ENCODE measurements at regions not wholly inside any gene's neighbourhood (a gene's known extent, or its start where the extent isn't known, plus 50 kb on each side); places are given as distances from the start of the nearest gene placed in this dataset.

DNA sequence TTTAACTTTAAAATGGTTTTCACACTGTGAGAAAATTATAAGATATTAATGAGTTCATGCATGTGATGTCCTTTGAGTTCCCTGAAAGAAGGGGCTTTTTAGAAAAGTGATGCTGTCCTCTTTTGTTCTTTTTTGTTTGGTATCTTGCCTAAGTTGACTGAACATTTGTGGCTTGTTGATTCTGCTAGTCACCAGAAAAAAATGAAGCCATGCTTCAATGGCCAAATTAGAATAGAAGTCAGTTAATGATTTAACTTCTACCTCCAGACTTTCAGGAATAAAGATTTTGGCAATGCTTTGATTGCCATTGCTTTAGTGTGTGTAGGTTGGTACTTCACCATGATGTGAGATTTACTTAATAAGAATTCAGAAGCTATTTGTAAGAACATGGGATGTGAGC lies 260.6 kb upstream of the NECTIN3 start:
- no peak for DNase-seq (ENCODE audit: low spot score)

DNA sequence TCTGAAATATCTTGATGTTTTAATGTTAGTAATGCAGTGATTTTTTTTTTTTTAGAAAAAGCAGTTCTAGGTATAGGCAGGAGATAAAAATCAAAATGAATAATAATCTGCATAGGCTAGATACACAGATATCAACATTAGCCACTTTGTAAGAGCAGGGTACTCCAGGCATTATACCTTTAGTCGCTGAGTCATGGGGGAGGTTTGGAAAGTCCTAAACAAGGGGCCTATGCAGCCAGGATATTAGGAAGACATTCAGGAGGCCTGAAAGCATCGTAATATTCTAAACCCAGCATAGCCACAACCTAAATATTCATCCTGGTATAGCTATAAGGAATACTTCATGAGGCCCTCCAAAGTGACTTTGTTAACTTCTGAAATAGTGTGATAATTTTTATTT lies 258.1 kb upstream of the NECTIN3 start:
- DNase-seq (ENCODE audit: low spot score), result no peak

DNA sequence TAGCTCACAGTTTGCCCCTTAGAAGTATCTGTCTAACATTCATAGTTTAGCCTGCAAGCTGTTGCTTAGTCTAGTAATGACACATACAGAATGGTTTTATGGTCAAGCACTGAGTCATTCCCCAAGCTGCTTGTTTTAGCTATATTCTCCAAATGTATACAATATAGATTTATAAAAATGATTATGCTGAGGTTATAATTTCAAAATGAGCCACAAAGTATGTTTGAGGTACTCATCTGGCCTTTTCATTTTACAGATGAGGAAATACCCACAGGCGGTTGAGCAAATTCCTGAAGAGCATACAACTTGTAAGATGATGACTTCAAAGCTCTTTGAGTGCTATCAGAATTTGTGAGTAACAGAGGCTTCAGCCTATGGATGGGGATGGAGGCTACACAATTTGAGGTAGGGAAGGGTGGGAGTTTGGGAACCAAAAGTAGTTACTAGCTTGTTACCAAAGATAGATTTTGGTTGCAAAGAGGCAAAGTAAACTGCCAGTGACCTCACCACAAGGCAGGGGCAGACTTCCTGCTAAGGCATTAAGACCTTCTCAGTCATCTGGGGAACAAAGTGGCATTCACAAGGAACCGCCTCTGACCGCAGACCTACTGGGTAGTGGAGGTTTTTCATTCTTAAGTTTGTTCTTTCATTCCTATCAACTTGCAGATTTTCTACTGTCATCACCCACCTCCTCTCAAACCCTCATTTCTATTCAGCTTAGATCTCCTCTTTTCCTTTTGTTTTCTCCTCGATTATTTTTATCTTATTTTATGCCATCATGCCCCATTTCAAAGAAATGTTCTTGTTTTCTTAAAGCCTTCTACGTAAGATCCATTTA lies 257.2 kb upstream of the NECTIN3 start:
- DNase-seq (ENCODE audit: low spot score), result no peak

DNA sequence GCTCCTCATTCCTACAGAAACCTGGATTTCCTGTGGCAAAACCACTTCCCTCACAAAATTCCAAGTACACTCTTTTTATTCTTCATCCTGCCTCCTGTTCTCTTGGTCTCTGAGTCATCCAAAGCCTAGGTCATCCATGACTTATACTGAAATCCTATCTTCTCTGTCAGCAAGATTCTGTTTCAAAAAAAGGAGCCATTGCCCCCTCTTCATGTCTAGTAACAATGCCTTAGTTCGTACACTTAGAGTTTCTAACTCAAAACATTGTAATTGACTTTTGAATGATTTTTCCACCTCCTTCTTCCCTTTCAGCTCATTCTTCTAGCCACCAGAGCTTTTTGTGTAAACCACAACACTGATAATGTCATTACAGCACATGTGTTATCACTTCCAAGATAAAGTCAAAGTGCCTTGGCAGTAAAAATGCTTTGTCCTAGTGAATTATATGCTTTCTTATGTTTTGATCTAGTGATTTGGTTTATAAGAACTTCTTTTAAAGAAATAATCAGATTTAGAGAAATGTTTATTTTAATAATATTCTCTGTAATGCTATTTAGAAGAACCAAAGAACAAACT lies 256.5 kb upstream of the NECTIN3 start:
- DNase-seq (ENCODE audit: low spot score), result no peak

DNA sequence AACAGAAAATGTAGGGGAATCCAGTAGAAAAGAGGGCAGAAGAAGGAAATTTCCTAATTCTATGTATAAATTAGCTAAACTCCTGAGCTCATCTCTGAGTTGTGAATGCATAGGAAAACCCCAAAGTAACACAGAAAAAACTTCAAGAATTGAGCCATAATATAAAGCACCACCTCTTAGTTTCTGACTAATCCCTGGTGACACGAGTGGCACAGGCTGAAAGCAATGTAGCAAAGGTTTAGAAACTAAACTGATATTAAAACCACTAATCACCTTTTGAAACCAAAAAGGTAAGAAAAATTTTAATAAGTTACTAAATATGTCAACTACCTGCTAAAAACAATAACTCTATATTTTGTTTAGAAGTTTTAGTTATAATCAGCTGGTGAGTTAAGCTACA lies 255.6 kb upstream of the NECTIN3 start:
- no peak for DNase-seq (ENCODE audit: low spot score)

DNA sequence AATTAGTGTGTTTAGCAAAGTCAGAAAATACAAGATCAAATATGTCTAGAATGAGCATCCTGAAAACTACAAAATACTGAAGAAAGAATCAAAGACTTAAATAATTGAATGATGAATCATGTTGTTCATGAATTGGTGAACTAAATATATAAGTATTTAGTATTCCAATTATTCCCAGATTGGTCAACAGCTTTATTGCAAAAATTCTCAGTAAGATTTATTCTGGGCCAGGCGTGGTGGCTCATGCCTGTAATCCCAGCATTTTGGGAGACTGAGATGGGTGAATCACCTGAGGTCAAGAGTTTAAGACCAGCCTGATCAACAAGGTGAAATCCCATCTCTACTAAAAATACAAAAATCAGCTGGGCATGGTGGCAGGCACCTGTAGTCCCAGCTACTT lies 250.0 kb upstream of the NECTIN3 start:
- DNase-seq (ENCODE audit: low spot score), result no peak

DNA sequence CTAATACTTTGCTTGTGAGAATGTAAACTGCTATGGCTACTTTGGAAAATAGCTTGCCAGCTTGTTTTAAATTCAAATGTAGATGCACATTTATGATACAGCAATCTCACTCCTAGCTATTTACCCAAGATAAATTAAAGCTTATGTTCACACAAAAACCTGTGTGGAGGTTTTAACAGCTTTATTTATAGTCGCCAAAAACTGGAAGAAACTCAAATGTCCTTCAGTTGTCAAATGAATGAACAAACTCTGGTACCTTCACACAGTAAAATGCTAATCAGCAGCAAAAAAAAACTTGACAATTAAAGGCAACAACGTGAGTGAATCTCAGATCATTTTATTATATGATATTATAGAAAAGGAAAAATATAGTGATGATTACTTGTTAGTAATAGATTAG lies 248.6 kb upstream of the NECTIN3 start:
- DNase-seq (ENCODE audit: low spot score), result no peak

DNA sequence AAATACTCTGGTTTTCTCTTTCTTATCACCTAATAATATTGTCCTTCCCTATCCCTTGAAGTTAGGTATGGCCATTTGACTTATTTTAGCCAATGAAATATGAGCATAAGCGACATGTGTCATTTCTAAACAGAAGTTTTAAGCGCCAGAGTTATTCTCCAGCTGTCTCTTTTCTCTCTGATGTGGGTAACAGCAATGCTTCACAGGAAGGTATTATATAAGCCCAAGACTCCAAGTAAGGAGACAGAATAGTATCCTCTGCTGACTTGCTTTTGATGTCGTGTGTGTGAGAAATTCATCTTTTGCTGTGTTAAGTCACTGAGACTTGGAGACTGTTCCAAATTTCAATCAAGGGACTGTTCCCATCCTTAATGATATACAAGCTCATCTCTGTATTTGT lies 224.6 kb upstream of the NECTIN3 start:
- no peak for DNase-seq (ENCODE audit: low spot score)

DNA sequence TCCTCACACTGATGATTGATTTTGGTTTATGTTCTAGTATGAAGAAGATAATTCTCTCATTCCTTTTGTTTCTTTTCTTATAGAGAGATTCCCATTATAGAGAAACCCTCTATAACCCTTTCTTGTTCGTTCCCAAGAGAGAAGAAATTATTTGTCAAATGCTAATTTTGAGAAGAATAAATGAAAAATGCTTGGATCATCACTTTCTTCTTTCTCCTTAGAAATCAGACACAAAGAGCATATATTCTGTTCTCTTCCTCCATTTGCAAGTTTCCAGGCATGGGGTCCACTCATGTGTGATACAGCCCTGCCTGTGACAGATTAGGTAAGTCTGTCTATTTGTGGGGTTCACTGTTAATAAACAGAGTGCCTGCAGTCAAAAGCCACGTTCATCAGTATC lies 222.6 kb upstream of the NECTIN3 start:
- no peak for DNase-seq (ENCODE audit: low spot score)

DNA sequence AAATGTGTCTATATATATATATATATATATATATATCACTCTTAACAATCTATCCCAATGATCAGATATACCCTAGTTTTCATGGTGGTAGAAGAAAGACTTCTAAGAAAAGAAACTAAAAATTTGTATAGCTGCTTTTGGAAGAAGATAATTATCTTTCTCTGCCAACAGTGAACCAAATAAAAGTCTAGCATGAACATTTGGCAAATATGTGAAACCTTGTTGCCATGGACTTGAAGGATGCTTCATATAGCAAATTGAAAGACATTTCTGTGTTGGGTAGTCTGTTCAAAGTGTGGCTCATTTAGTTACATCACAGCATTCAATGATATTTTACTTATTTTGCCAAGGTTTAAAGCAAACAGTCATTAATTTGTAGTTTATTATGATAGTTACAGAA lies 219.9 kb upstream of the NECTIN3 start:
- peak; percentile 4 for DNase-seq (ENCODE audit: low spot score)

DNA sequence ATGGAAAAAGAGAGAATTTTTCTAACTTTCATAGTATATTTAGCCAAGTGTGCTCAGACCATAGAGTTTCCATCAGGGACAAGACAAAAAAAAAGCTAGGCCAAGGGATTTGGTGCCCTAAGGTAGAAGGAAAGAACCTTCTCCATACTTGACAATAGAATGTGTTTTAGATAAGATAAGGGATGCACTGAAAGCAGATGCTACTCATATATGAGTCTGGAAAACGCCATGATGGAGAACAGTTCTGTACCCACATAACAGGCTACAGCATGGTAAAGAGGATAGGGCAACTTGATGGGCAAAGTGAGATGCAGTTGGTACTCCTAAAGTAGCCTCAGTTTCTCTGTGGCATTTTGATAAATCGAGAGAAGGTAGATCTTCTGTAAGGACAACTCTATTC lies 216.4 kb upstream of the NECTIN3 start:
- DNase-seq (ENCODE audit: low spot score), result no peak

DNA sequence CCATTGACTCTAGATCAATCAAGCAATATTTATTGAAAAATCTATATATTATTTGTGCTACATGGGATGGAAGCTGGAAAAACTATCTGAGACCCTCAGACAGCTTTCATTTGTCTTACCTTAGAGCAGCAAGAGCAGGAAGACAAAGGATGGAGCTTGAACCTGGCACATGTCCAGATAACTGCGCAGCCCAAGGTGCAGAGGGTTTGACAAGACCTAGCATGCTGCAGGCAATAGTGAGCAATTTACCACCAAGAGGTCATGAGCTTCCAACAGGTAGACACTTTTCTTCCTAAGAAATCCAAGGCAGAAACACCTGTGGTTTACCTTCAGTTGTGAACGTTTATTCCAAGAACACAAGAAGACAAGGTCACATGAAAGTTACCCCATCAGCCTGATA lies 214.7 kb upstream of the NECTIN3 start:
- no peak for DNase-seq (ENCODE audit: low spot score)

DNA sequence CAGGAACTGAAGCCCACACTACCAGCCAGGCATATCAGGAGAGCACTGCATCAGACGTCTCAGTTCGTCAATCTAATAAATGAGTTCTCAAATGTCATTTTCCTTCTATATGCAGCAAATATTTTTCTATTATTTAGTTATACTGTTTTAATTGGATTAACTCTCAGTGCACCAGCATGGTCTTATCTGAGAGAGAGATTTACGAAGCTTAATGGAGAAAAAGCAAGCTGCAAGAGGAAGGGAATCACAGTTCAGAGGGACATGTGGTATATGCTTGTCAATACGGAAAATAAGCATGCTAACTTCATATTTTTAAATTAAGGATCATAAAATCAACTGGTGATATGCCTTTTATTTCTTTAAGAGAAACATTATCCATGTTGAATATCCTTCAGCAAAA lies 213.1 kb upstream of the NECTIN3 start:
- no peak for DNase-seq (ENCODE audit: low spot score)

DNA sequence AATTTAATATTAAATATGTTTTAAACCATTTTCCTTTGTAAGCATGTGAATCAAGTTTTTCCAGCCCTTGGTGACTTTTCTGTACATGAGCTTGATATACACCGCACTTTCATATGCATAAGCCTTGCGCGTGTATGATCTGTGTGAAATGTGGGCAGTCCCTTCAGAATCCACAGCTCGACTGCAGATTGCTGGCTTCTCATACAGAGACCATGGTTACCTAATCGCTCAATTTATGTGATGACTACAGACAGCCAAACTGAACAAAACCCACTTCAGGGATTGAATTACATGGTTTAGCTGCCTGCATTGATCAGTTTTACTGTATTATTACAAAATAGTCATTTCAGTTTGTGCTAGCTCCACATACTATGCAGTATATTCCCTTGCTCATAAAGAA lies 212.3 kb upstream of the NECTIN3 start:
- DNase-seq (ENCODE audit: low spot score), result no peak

DNA sequence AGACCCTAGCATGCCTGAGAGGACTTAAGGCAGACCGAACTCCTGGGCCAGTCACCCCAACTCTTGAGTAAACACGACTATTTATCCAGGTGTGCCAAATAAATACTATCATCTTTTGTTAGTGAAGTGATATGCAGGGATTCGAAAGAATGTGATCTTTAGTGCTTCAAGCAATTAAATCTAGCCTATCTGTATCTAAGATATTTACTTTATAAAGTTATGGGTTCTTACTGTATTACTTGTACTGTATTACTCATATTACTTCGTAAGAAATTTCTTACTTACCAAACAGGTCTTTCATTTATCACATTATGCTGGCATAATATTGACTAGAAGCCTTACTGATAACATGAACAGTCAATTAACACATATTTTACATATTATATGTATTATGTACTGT lies 211.6 kb upstream of the NECTIN3 start:
- no peak for DNase-seq (ENCODE audit: low spot score)

DNA sequence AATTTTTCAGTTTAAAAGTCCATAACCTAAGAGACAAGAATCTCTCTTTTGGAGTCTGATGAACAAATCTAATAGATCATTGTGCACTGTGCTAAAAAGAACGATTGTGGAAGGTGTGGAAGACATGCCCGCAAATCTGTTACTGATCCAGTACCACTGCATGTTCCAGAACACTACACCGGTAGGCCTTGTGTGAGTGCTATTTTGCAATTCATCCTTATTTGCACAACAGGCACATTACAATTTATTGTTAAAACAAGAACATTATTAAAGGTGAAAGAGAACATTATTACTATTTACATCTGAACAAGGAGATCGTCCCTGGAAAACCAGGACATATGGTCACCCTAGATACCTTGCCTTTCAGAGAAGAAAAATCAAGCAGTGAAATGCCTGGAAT lies 205.7 kb upstream of the NECTIN3 start:
- no peak for DNase-seq (ENCODE audit: low spot score)

DNA sequence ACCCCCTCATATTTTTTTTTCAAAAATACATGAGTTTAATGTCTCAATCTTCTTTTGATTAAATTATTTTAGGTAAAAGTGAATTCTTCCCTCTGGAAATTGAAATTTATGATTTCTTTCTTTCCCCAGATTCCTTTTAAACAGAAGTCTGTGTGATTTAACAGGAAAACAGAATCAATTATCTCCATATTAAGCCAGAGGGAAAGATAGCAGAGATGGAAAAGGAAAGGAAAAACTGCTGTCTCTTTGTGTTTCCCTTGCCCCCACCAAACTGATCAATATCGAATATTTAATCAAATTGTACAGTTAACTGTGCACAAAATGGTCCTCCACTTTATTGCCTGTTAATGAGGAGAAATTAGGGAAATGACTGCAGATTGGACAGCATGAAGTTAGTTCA lies 203.5 kb upstream of the NECTIN3 start:
- DNase-seq (ENCODE audit: low spot score), result no peak

DNA sequence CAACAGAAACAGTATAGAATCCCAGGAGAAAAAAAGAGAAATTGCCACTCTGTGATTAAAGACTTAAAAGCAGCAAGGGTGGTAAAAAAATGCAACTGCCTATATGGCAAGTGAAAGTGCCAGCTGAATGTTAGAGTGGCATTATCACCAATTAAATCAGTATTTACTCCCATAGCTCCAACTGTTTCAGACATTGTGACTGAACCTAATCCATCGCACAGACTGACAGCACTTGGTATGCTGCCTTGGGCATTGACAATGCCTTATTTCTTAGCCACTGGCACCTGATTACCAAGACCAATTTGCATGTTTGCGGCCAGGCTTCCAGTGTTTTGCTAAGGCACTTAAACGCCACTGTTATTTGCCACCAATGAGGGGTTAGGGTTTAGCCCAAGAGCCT lies 201.9 kb upstream of the NECTIN3 start:
- no peak for DNase-seq (ENCODE audit: low spot score)

DNA sequence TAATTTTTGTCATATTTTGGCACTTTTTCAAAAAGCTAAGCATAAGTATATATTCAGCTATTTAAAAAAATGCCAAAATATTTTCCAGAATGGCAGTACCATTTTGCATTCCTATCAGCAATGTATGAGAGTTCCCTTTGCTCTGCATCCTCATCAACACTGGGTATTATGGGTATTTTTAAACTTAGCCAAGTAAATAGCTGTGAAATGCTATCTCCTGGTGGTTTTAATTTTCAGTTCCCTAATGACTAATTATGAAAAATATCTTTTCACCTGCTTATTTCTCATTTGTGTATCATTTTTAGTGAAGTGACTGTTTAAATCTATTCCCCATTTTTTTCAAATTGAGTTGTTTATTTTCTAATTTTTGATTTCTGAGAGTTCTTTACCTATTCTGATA lies 199.7 kb upstream of the NECTIN3 start:
- DNase-seq (ENCODE audit: low spot score), result no peak

DNA sequence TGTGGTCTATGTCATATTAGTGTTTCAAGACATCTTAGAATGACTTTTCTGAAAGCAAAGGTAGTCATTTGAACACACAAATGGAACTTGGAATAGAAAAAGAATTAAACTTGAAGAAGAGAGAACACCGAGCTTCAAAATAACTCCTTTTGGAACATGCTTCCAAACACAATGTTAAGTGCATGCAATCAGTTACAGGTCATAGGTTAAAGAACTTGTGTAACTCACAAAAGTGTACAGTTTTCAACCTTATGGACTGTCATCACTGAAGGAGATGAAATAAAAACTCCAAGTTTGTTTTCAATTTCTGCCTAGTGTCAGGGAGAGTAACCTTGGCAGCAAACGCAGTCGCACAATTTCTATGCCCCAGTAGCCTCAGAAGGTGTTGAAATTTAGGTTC lies 192.9 kb upstream of the NECTIN3 start:
- DNase-seq (ENCODE audit: low spot score), result no peak

DNA sequence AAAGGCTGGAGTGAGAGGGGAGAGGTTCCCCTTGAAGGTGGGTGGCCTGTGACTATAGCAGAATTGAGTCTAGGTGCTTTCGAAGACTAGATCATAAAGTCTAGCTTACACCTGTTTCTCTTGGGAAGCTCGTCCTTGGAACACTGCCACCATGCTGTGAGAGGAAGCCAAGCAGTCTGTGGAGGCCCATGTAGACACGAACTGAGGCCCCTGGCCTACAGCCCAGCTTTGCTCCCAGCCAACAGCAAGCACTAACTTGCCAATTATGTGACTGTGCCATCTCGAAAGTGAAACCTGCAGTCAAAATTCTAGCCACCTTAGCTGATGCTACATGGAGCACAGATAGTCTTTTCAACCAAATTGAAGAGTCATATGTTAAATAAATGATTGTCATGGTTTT lies 190.5 kb upstream of the NECTIN3 start:
- peak; percentile 59 for DNase-seq (ENCODE audit: low spot score)

DNA sequence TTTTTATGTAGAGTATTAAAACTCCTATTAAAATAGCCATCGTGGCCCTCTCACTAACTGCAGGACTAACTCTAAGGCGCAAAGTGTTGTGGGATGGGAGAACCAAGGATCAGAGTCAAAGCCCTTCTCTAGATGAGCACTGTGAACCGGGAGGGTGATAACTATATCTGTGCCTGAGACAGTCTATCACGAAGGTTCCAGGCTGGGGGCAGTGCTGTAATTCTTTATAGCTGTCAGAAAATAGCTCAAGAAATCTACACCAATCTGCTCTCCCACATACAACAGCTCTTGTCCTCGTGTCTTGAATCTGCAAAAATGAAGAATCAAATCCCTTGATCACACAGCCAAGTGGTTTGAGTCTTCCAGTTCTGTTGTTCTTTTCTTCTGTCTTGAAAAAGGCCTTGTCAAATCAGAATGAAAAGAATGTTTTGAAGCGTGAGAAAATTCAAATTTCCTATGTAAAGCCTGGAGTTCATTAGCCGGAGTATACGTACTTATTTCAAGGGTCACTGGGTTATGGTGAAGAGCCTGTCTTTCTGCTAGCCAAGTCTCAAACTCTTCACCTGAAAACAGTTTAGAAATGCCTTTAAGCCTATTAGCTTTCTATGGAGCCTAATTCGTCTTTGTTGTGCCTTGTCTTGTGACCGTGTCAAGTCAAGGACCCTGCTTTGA lies 185.3 kb upstream of the NECTIN3 start:
- DNase-seq (ENCODE audit: low spot score), result no peak

DNA sequence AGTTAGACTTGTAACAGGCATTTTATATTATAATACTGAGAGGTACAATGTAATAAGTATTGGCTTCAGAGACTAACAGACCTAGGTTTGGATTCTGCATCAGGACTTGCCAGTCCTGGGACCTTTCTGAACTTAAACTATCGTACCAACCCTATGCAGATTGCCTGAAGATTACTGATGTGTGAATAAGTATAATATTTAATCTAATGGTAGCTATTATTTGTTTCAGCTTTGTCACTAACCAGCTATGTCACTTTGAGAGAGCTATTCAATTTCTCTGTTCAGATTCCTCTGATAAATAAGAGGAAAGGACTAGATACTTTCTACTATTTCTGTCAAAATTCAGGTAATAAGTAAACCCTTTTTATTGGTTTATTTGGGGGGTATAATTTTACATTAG lies 184.4 kb upstream of the NECTIN3 start:
- no peak for DNase-seq (ENCODE audit: low spot score)
